Peyer's patch (tissue), 4 donors: ENCODE measurements at regions not wholly inside any gene's neighbourhood (a gene's known extent, or its start where the extent isn't known, plus 50 kb on each side); places are given as distances from the start of the nearest gene placed in this dataset.

ENCODE experiments used
- CTCF ChIP-seq, 6 experiments: fragments of 450-650 bp in 4 of 6; fragments of 200-600 bp in 2 of 6; sonication (generic) in 1 of 6; IDR thresholded peaks; one replicate each; pipeline ENCODE4 v1.5.1; 2017 to 2019; ENCODE audit warnings: antibody characterized with exemption in 6 of 6, mild to moderate bottlenecking in 3 of 6, moderate library complexity in 1 of 6
- POLR2A ChIP-seq, 2 donors: fragments of 450-650 bp; IDR thresholded peaks; one replicate each; pipeline ENCODE4 v1.5.1; 2017; ENCODE audit warnings: antibody characterized with exemption in 2 of 2, mild to moderate bottlenecking in 2 of 2, moderate library complexity in 2 of 2

- no peak for TF ChIP-seq CTCF (IDR thresholded peaks at IDR 0.05)
- TF ChIP-seq POLR2A (IDR thresholded peaks at IDR 0.05): no peak
Observed at GRCh38 chr19:32233091-32233490, 112.3 kb upstream of the ZNF507 start.
